IMR-90 (cell line): ENCODE measurements at regions not wholly inside any gene's neighbourhood (a gene's known extent, or its start where the extent isn't known, plus 50 kb on each side); places are given as distances from the start of the nearest gene placed in this dataset.

Source experiments
- ATAC-seq: fragments of 200-7000 bp; cut with Tn5 transposase; 2 replicates; pipeline ENCODE4 v1.9.1; 2020; ENCODE audit warnings: low read depth, mild to moderate bottlenecking, moderate library complexity
- BruUV-seq: library from RNA; stranded (reverse); fragments of 400-500 nt; replicated peaks from 2 replicates; lab custom pipeline; 2021; lab: Mats Ljungman, UMichigan
- CTCF ChIA-PET: fragments of 300-600 bp; formaldehyde crosslinking; extraction: SDS; loops from one replicate; lab custom pipeline; 2021; ENCODE audit warnings: antibody characterized with exemption; lab: Yijun Ruan, JAX
- POLR2A ChIA-PET: fragments of 300-600 bp; sonication (Branson Sonifier 250); formaldehyde crosslinking; loops from one replicate; lab custom pipeline; 2022; ENCODE audit warnings: antibody characterized with exemption; ENCODE audit not compliant: unreplicated experiment; lab: Charles Lee
- DNase-seq: peaks from one replicate; pipeline ENCODE4 v3.0.0; 2013
- H2AFZ ChIP-seq: replicated peaks from 2 replicates; pipeline ENCODE3; 2013; ENCODE audit warnings: low read length, mild to moderate bottlenecking; ENCODE audit not compliant: poor library complexity
- H2AK5ac ChIP-seq: 2 replicates; pipeline ENCODE4 v1.6.1; 2013; ENCODE audit warnings: low read depth, low read length, inconsistent platforms
- H2AK9ac ChIP-seq: replicated peaks from 2 replicates; pipeline ENCODE3; 2013; ENCODE audit warnings: mild to moderate bottlenecking, low read depth, low read length, moderate library complexity; ENCODE audit not compliant: poor library complexity
- H2BK120ac ChIP-seq: 2 replicates; pipeline ENCODE4 v1.6.1; 2013; ENCODE audit warnings: low read depth, low read length, inconsistent platforms
- H2BK15ac ChIP-seq: 3 replicates; pipeline ENCODE4 v1.6.1; 2013; ENCODE audit warnings: low read depth, low read length, inconsistent platforms
- H2BK20ac ChIP-seq: 2 replicates; pipeline ENCODE4 v1.6.1; 2013; ENCODE audit warnings: low read depth, mild to moderate bottlenecking, inconsistent platforms, low read length, moderate library complexity
- H2BK5ac ChIP-seq: 2 replicates; pipeline ENCODE4 v1.6.1; 2013; ENCODE audit warnings: mild to moderate bottlenecking, low read depth, low read length, inconsistent platforms; ENCODE audit not compliant: poor library complexity, severe bottlenecking
- H3K14ac ChIP-seq: replicated peaks from 2 replicates; pipeline ENCODE4 v1.6.1; 2013; ENCODE audit warnings: low read depth, low read length, inconsistent platforms
- H3K18ac ChIP-seq: 2 replicates; pipeline ENCODE4 v1.6.1; 2013; ENCODE audit warnings: low read depth, low read length, control low read depth
- H3K23ac ChIP-seq: 2 replicates; pipeline ENCODE4 v1.6.1; 2013; ENCODE audit warnings: low read depth, low read length, inconsistent platforms
- H3K27ac ChIP-seq: 2 replicates; pipeline ENCODE4 v1.5.1; 2013; ENCODE audit warnings: mild to moderate bottlenecking, control low read depth, low read length; ENCODE audit not compliant: insufficient read depth
- H3K27me3 ChIP-seq: 2 replicates; pipeline ENCODE4 v1.6.1; 2013; ENCODE audit warnings: low read length; ENCODE audit not compliant: control insufficient read depth, insufficient read depth
- H3K36me3 ChIP-seq: 2 replicates; pipeline ENCODE4 v1.6.1; 2013; ENCODE audit warnings: low read length, mixed read lengths; ENCODE audit not compliant: control insufficient read depth, insufficient read depth
- H3K4ac ChIP-seq: 2 replicates; pipeline ENCODE4 v1.6.1; 2013; ENCODE audit warnings: low read depth, low read length, inconsistent platforms
- H3K4me1 ChIP-seq: 2 replicates; pipeline ENCODE4 v1.6.1; 2013; ENCODE audit warnings: low read length, mixed read lengths; ENCODE audit not compliant: control insufficient read depth, insufficient read depth
- H3K4me2 ChIP-seq: 2 replicates; pipeline ENCODE4 v1.6.1; 2013; ENCODE audit warnings: low read depth, mild to moderate bottlenecking, control low read depth, low read length, moderate library complexity
- H3K4me3 ChIP-seq: 2 replicates; pipeline ENCODE4 v1.5.1; 2013; ENCODE audit warnings: low read depth, mild to moderate bottlenecking, control low read depth, low read length, moderate library complexity; ENCODE audit not compliant: insufficient read depth
- H3K56ac ChIP-seq: 2 replicates; pipeline ENCODE4 v1.6.1; 2013; ENCODE audit warnings: low read length, inconsistent platforms; ENCODE audit not compliant: insufficient read depth; ENCODE audit errors: extremely low read depth
- H3K79me1 ChIP-seq, 2 experiments: 2 replicates each; pipeline ENCODE4 v1.6.1; 2013; ENCODE audit warnings: low read length in 2 of 2, inconsistent platforms in 1 of 2, low read depth in 1 of 2
- H3K9ac ChIP-seq: 2 replicates; pipeline ENCODE4 v1.6.1; 2013; ENCODE audit warnings: low read depth, low read length, control low read depth
- H3K9me1 ChIP-seq: 2 replicates; pipeline ENCODE4 v1.6.1; 2013; ENCODE audit warnings: low read length, inconsistent platforms; ENCODE audit not compliant: insufficient read depth
- H3K9me3 ChIP-seq: 2 replicates; pipeline ENCODE4 v1.6.1; 2013; ENCODE audit warnings: low read length; ENCODE audit not compliant: control insufficient read depth, insufficient read depth
- H4K20me1 ChIP-seq: 2 replicates; pipeline ENCODE4 v1.6.1; 2013; ENCODE audit warnings: low read length, inconsistent platforms; ENCODE audit not compliant: insufficient read depth
- H4K5ac ChIP-seq: 2 replicates; pipeline ENCODE4 v1.6.1; 2013; ENCODE audit warnings: mild to moderate bottlenecking, low read depth, low read length, control low read depth
- H4K8ac ChIP-seq, 2 experiments: 2 replicates each; pipeline ENCODE4 v1.6.1; 2013; ENCODE audit warnings: low read depth in 2 of 2, low read length in 2 of 2, control low read depth in 1 of 2, inconsistent platforms in 1 of 2
- H4K91ac ChIP-seq: 2 replicates; pipeline ENCODE4 v1.6.1; 2013; ENCODE audit warnings: low read depth, low read length, inconsistent platforms; ENCODE audit not compliant: insufficient read depth
- BHLHE40 ChIP-seq: fragments of 150-350 bp; IDR thresholded peaks from 2 replicates; pipeline ENCODE4 v1.6.1; 2016; ENCODE audit warnings: mild to moderate bottlenecking, low read depth, low read length
- ELK1 ChIP-seq: fragments of 150-350 bp; IDR thresholded peaks from 2 replicates; pipeline ENCODE4 v1.6.1; 2016; ENCODE audit warnings: low read depth, mild to moderate bottlenecking, low read length, moderate library complexity, borderline replicate concordance
- FOS ChIP-seq: fragments of 150-350 bp; IDR thresholded peaks from 2 replicates; pipeline ENCODE4 v1.6.1; 2016; ENCODE audit warnings: low read depth, low read length
- MAZ ChIP-seq: IDR thresholded peaks from 2 replicates; pipeline ENCODE4 v1.6.1; 2012; ENCODE audit warnings: low read depth, mild to moderate bottlenecking, low read length, improper control_type of control experiment, moderate library complexity, borderline replicate concordance
- POLR2A ChIP-seq: IDR thresholded peaks from 2 replicates; pipeline ENCODE4 v1.6.1; 2012; ENCODE audit warnings: mild to moderate bottlenecking, low read depth, low read length
- RCOR1 ChIP-seq: IDR thresholded peaks from 2 replicates; pipeline ENCODE4 v1.6.1; 2012; ENCODE audit warnings: mild to moderate bottlenecking, low read length, improper control_type of control experiment; ENCODE audit not compliant: insufficient replicate concordance
- RFX5 ChIP-seq: IDR thresholded peaks from 2 replicates; pipeline ENCODE4 v1.8.0; 2012; ENCODE audit warnings: low read depth, mild to moderate bottlenecking, low read length, moderate library complexity
- WGBS, 2 experiments: methylation state at CpG; one replicate each; pipeline versions ENCODE4 v1.1.5 to v1.1.7; 2013; ENCODE audit warnings: missing lambda C conversion rate in 2 of 2; ENCODE audit not compliant: insufficient read length in 1 of 2; ENCODE audit errors: extremely low coverage in 2 of 2; 5-methylcytosine and 5-hydroxymethylcytosine counted together
- dilution Hi-C: fragments of 300-500 bp; cut with HindIII; formaldehyde crosslinking; loops from one replicate; pipeline ENCODE4 v1.14.3; 2018; ENCODE audit warnings: low sequenced_read_pairs; ENCODE audit not compliant: unreplicated experiment
- in situ Hi-C: fragments of 300-500 bp; cut with MboI; formaldehyde crosslinking; loops from 3 replicates; pipeline ENCODE4 v1.14.3; 2019; ENCODE audit warnings: low sequenced_read_pairs, inconsistent platforms, mixed read lengths
- intact Hi-C: fragments of 100-400 bp; cut with micrococcal nuclease; formaldehyde crosslinking; loops from 2 replicates; pipeline ENCODE4 v1.10.0; 2022

GRCh38 chr13:107365466-107366215 lies 797.7 kb upstream of the ARGLU1 start:
- H3K18ac ChIP-seq = peak overlapping the region; percentile 99; the same call in 1 of the 2 replicates
- peak overlapping the region; percentile 89 for H2BK5ac ChIP-seq
- H3K4me2 ChIP-seq = peak overlapping the region; percentile 99
- no peaks in the 10 kb centered on the region for H4K20me1 ChIP-seq
- peak overlapping the region; percentile 94 for H2BK20ac ChIP-seq
- H3K9me3 ChIP-seq = no peaks in the 10 kb centered on the region
- TF ChIP-seq POLR2A = no peak
- peak; percentile 66 for TF ChIP-seq BHLHE40
- TF ChIP-seq RCOR1 = no peak
- no peak for TF ChIP-seq ELK1
- peak; percentile 72 for TF ChIP-seq FOS
- no peak for TF ChIP-seq MAZ
- no peak for TF ChIP-seq RFX5
- H3K27ac ChIP-seq = peak overlapping the region; percentile 86
- ATAC-seq (peak; percentile 76), DNase-seq (peak; percentile 83)
- H4K8ac ChIP-seq = peak overlapping the region; percentile 74 to 78
- peak overlapping the region; percentile 88 for H2AK5ac ChIP-seq
- peak overlapping the region; percentile 77 for H4K91ac ChIP-seq
- whole genome bisulfite sequencing, 2 experiments = no CpG with 5 or more reads among the region's 8 CpGs
- H3K56ac ChIP-seq = peak overlapping the region; percentile 84
- H3K36me3 ChIP-seq = no peaks in the 10 kb centered on the region; the same call in 1 of the 2 replicates
- H2BK120ac ChIP-seq = peak overlapping the region; percentile 92
- intact Hi-C loops (no loop called here), dilution Hi-C loops (no loop called here), in situ Hi-C loops (loop anchor here (25.0 kb wide), 1 partner anchor 797 kb away; no protein-coding TSS in a partner anchor)
- peaks cover 30 to 54% of the 10 kb centered on the region in 2 experiments for H3K79me1 ChIP-seq
- H3K9me1 ChIP-seq = peaks cover 21% of the 10 kb centered on the region
- H3K4me1 ChIP-seq = peaks cover 21% of the 10 kb centered on the region
- ChIA-PET POLR2A (no interaction called here), CTCF (no interaction called here)
- BruUV-seq = no TSS peak
- H3K4ac ChIP-seq = peak overlapping the region; percentile 94; the same call in 1 of the 2 replicates
- peak overlapping the region; percentile 73; the same call in 1 of the 2 replicates for H4K5ac ChIP-seq
- H3K4me3 ChIP-seq = peak overlapping the region; percentile 26; the same call in 1 of the 2 replicates
- peak overlapping the region; percentile 70 for H3K23ac ChIP-seq
- H3K27me3 ChIP-seq = no peaks in the 10 kb centered on the region
- H2BK15ac ChIP-seq = peak overlapping the region; percentile 81
- peak overlapping the region; percentile 61; the same call in 1 of the 2 replicates for H3K9ac ChIP-seq
- peak overlapping the region; percentile 85 for H3K14ac ChIP-seq
- H2AK9ac ChIP-seq = no peak overlapping the region
- no peak overlapping the region for H2AFZ ChIP-seq
